MM.1S (cell line): ENCODE measurements at regions not wholly inside any gene's neighbourhood (a gene's known extent, or its start where the extent isn't known, plus 50 kb on each side); places are given as distances from the start of the nearest gene placed in this dataset.

Experiments
- EZH2 ChIP-seq: fragments of 300-600 bp; sonication (generic); optimal IDR thresholded peaks from 2 replicates; pipeline ENCODE3; 2017; ENCODE audit warnings: low read depth, mild to moderate bottlenecking, antibody characterized with exemption, low read length, mixed read lengths
- TF ChIP-seq, protein P1 (sequence below): fragments of 300-600 bp; sonication (generic); IDR thresholded peaks from 2 replicates; pipeline ENCODE4 v1.5.1; 2016; ENCODE audit warnings: antibody characterized with exemption, low read length, mixed read lengths

DNA sequence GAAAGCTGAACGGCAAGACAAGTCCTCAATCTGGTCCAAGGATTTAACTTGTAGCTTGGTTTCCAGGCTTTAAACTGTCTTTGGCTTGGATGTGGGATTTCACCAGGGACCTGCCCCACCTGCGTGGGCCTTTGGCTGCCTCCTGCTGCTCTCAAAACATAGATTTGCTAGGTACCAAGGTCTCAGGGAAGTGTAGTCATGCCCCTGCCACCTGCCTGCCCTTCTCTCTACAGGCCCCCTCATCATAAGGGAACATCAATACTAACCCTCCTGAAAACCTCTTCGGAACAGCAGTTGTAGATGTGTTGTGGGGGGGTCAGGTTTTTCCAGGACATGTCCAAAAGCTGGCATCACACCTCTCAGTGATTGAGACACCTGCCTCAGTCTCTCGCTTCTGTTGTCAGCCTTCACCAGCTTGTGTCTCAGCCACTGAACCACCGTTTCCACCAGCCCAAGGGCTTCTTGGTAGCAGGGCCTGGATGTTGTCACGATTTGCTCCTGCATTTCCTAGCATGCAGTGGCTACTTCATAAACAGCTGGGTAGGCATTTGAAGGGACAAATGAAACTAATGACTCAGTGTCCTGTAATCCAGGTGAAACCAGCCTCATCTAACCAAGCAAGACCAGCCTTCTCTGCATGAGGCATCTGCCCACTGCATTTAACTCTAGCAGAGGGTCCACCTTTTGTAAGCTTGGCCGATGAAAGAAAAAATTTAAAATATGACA lies 141.6 kb upstream of the THBS2 start:
- TF ChIP-seq, protein P1, sequence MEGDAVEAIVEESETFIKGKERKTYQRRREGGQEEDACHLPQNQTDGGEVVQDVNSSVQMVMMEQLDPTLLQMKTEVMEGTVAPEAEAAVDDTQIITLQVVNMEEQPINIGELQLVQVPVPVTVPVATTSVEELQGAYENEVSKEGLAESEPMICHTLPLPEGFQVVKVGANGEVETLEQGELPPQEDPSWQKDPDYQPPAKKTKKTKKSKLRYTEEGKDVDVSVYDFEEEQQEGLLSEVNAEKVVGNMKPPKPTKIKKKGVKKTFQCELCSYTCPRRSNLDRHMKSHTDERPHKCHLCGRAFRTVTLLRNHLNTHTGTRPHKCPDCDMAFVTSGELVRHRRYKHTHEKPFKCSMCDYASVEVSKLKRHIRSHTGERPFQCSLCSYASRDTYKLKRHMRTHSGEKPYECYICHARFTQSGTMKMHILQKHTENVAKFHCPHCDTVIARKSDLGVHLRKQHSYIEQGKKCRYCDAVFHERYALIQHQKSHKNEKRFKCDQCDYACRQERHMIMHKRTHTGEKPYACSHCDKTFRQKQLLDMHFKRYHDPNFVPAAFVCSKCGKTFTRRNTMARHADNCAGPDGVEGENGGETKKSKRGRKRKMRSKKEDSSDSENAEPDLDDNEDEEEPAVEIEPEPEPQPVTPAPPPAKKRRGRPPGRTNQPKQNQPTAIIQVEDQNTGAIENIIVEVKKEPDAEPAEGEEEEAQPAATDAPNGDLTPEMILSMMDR, result no peak
- no peak for TF ChIP-seq EZH2
